GM12892 (cell line): ENCODE measurements at regions not wholly inside any gene's neighbourhood (a gene's known extent, or its start where the extent isn't known, plus 50 kb on each side); places are given as distances from the start of the nearest gene placed in this dataset.

Source experiments
- POLR2A ChIP-seq: IDR thresholded peaks from 2 replicates; pipeline ENCODE4 v1.6.1; 2011; ENCODE audit warnings: low read depth, low read length, control low read depth
- POLR2AphosphoS5 ChIP-seq: IDR thresholded peaks from 2 replicates; pipeline ENCODE4 v1.6.1; 2011; ENCODE audit warnings: low read depth, low read length, control low read depth
- TAF1 ChIP-seq: IDR thresholded peaks from 2 replicates; pipeline ENCODE4 v1.6.1; 2011; ENCODE audit warnings: low read depth, mild to moderate bottlenecking, control low read depth, low read length, borderline replicate concordance

DNA sequence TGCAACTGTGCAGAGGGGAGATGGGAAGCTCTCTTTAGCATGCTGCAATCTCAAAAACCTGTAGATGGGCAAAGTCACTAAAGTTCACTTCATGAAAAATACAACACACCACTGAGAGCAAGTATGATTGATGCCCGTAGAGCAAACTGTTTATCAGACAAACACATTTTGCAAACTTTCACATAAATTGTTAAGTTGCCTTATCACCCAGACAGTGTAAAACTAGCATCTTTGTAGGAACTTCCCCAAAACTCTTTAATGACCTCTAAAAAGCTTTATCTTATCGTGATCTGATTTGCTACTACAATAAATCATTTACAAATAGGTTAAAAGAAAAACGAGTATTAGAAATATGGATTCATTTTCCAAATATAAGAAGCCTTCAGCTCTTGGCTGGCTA, 391.0 kb downstream of the LMO4 start:
- TF ChIP-seq POLR2A (no peak), POLR2AphosphoS5 (no peak), TAF1 (no peak)
